Esophagus muscularis mucosa (tissue), 4 donors: ENCODE measurements at regions not wholly inside any gene's neighbourhood (a gene's known extent, or its start where the extent isn't known, plus 50 kb on each side); places are given as distances from the start of the nearest gene placed in this dataset.

ENCODE experiments used
- CTCF ChIP-seq, 3 experiments: fragments of 200-600 bp in 2 of 3; fragments of 450-650 bp in 1 of 3; sonication (generic) in 2 of 3; IDR thresholded peaks; one replicate each; pipeline ENCODE4 v1.5.1; 2017 to 2019; ENCODE audit warnings: antibody characterized with exemption in 3 of 3, mild to moderate bottlenecking in 2 of 3, moderate library complexity in 1 of 3
- EP300 ChIP-seq: sonication (generic); formaldehyde crosslinking; IDR thresholded peaks from one replicate; pipeline ENCODE4 v1.6.1; 2017; ENCODE audit warnings: antibody characterized with exemption
- POLR2A ChIP-seq: fragments of 450-650 bp; IDR thresholded peaks from one replicate; pipeline ENCODE4 v1.6.1; 2017; ENCODE audit warnings: antibody characterized with exemption, moderate library complexity, mild to moderate bottlenecking, low read depth
- POLR2AphosphoS5 ChIP-seq, 2 donors: sonication (generic); formaldehyde crosslinking; IDR thresholded peaks; one replicate each; pipeline ENCODE4 v1.6.1; 2017; ENCODE audit warnings: antibody characterized with exemption in 2 of 2

GRCh38 chr13:97727991-97728390 is 225.5 kb upstream of the IPO5 start:
- TF ChIP-seq POLR2AphosphoS5 (IDR thresholded peaks at IDR 0.05) (no peak), CTCF (IDR thresholded peaks at IDR 0.05) (no peak), EP300 (no peak), POLR2A (no peak)
